HFFc6 (cell line): ENCODE measurements at regions not wholly inside any gene's neighbourhood (a gene's known extent, or its start where the extent isn't known, plus 50 kb on each side); places are given as distances from the start of the nearest gene placed in this dataset.

Experiments used
- DNase-seq: peaks from one replicate; pipeline ENCODE4 v3.0.0-alpha.2; 2018
- H3K27ac Mint-ChIP-seq: 2 replicates; pipeline ENCODE4 v1.8.0; 2020; ENCODE audit warnings: mild to moderate bottlenecking, mixed read lengths
- H3K27me3 Mint-ChIP-seq: 2 replicates; pipeline ENCODE4 v1.8.0; 2021; ENCODE audit warnings: mild to moderate bottlenecking, moderate library complexity, mixed read lengths; ENCODE audit not compliant: insufficient read depth
- H3K36me3 Mint-ChIP-seq: 2 replicates; pipeline ENCODE4 v1.8.0; 2021; ENCODE audit warnings: low read depth, mixed read lengths
- H3K4me1 Mint-ChIP-seq: 2 replicates; pipeline ENCODE4 v1.8.0; 2020; ENCODE audit warnings: low read depth, mixed read lengths
- H3K4me3 Mint-ChIP-seq: 2 replicates; pipeline ENCODE4 v1.8.0; 2020; ENCODE audit warnings: mild to moderate bottlenecking, moderate library complexity, mixed read lengths
- H3K9me3 Mint-ChIP-seq: 2 replicates; pipeline ENCODE4 v1.8.0; 2020; ENCODE audit warnings: mild to moderate bottlenecking, mixed read lengths
- CTCF ChIP-seq: fragments of 200-600 bp; sonication (generic); IDR thresholded peaks from 2 replicates; pipeline ENCODE4 v1.5.0; 2021; ENCODE audit warnings: antibody characterized with exemption, mild to moderate bottlenecking

- H3K4me3 Mint-ChIP-seq: peak overlapping the region; percentile 29; the same call in 1 of the 2 replicates
- H3K27me3 Mint-ChIP-seq: peaks cover 3% of the 10 kb centered on the region; the same call in 1 of the 2 replicates
- no peak for DNase-seq
- H3K4me1 Mint-ChIP-seq: no peaks in the 10 kb centered on the region
- no peak overlapping the region for H3K27ac Mint-ChIP-seq
- TF ChIP-seq CTCF: no peak
- no peaks in the 10 kb centered on the region for H3K36me3 Mint-ChIP-seq
- peaks cover 54% of the 10 kb centered on the region for H3K9me3 Mint-ChIP-seq
These were observed 51.2 kb upstream of the CARD11 start for GRCh38 chr7:3094701-3095445.

GRCh38 chr7:3097734-3098133 is 54.1 kb upstream of the CARD11 start:
- no peak overlapping the region for H3K27ac Mint-ChIP-seq
- TF ChIP-seq CTCF: no peak
- no peak for DNase-seq
- peaks cover 47% of the 10 kb centered on the region for H3K9me3 Mint-ChIP-seq
- no peaks in the 10 kb centered on the region for H3K36me3 Mint-ChIP-seq
- H3K4me1 Mint-ChIP-seq: no peaks in the 10 kb centered on the region
- H3K4me3 Mint-ChIP-seq: no peak overlapping the region
- H3K27me3 Mint-ChIP-seq: peaks cover 3% of the 10 kb centered on the region; the same call in 1 of the 2 replicates

- H3K4me1 Mint-ChIP-seq: no peaks in the 10 kb centered on the region
- H3K27ac Mint-ChIP-seq: no peak overlapping the region
- no peak for TF ChIP-seq CTCF
- peaks cover 44% of the 10 kb centered on the region for H3K9me3 Mint-ChIP-seq
- H3K36me3 Mint-ChIP-seq: no peaks in the 10 kb centered on the region
- DNase-seq: no peak
- peaks cover 3% of the 10 kb centered on the region for H3K27me3 Mint-ChIP-seq
- H3K4me3 Mint-ChIP-seq: no peak overlapping the region
These were observed 58.5 kb upstream of the CARD11 start for GRCh38 chr7:3102159-3102558.

GRCh38 chr7:3103614-3104398 is 60.1 kb upstream of the CARD11 start:
- no peak overlapping the region for H3K27ac Mint-ChIP-seq
- TF ChIP-seq CTCF: no peak
- peaks cover 2% of the 10 kb centered on the region; the same call in 1 of the 2 replicates for H3K36me3 Mint-ChIP-seq
- H3K4me3 Mint-ChIP-seq: no peak overlapping the region
- H3K9me3 Mint-ChIP-seq: peaks cover 49% of the 10 kb centered on the region
- H3K4me1 Mint-ChIP-seq: no peaks in the 10 kb centered on the region
- DNase-seq: no peak
- H3K27me3 Mint-ChIP-seq: peaks cover 1% of the 10 kb centered on the region

- no peak for DNase-seq
- Mint-ChIP-seq H3K36me3 (peaks cover 5% of the 10 kb centered on the region; the same call in 1 of the 2 replicates), H3K9me3 (peaks cover 55% of the 10 kb centered on the region), H3K27me3 (no peaks in the 10 kb centered on the region; the same call in none of the 2 replicates), H3K4me3 (no peak overlapping the region), H3K27ac (no peak overlapping the region), H3K4me1 (no peaks in the 10 kb centered on the region)
- TF ChIP-seq CTCF: no peak
These were observed 62.2 kb upstream of the CARD11 start for GRCh38 chr7:3105856-3106255.
